Heart left ventricle (tissue), 16 donors: ENCODE measurements at regions not wholly inside any gene's neighbourhood (a gene's known extent, or its start where the extent isn't known, plus 50 kb on each side); places are given as distances from the start of the nearest gene placed in this dataset.

Experiments used
- ATAC-seq, 4 donors: fragments of 200-7000 bp; cut with Tn5 transposase; one replicate each; pipeline ENCODE4 v1.9.1; 2020 to 2022; ENCODE audit warnings: moderate library complexity in 4 of 4, mild to moderate bottlenecking in 3 of 4, moderate number of reproducible peaks in 1 of 4
- DNase-seq, 5 donors: peaks; one replicate each; pipeline ENCODE4 v3.0.0-alpha.2; 2020
- H3K27ac ChIP-seq, 12 donors: fragments of 200-600 bp; sonication (generic) in 4 of 12; one replicate each; pipeline versions ENCODE4 v1.5.0 to v1.8.0; 2016 to 2022; ENCODE audit warnings: mild to moderate bottlenecking in 2 of 12
- H3K27me3 ChIP-seq, 9 donors: fragments of 200-600 bp; sonication (generic) in 2 of 9; one replicate each; pipeline versions ENCODE4 v1.5.1 to v1.8.0; 2016 to 2022; ENCODE audit warnings: mild to moderate bottlenecking in 3 of 9
- H3K36me3 ChIP-seq, 9 donors: fragments of 200-600 bp; sonication (generic) in 2 of 9; one replicate each; pipeline versions ENCODE4 v1.5.0 to v1.8.0; 2018 to 2022; ENCODE audit warnings: mild to moderate bottlenecking in 2 of 9
- H3K4me1 ChIP-seq, 12 donors: fragments of 200-600 bp; sonication (generic) in 4 of 12; one replicate each; pipeline versions ENCODE4 v1.5.0 to v1.8.0; 2016 to 2022; ENCODE audit warnings: mild to moderate bottlenecking in 3 of 12
- H3K4me3 ChIP-seq, 12 donors: fragments of 200-600 bp; sonication (generic) in 4 of 12; one replicate each; pipeline versions ENCODE4 v1.5.0 to v1.8.0; 2017 to 2022; ENCODE audit warnings: mild to moderate bottlenecking in 9 of 12, moderate library complexity in 4 of 12
- H3K9me3 ChIP-seq, 12 donors: fragments of 200-600 bp; sonication (generic) in 4 of 12; one replicate each; pipeline versions ENCODE4 v1.5.0 to v1.8.0; 2016 to 2022; ENCODE audit warnings: mild to moderate bottlenecking in 1 of 12
- CTCF ChIP-seq, 12 donors: fragments of 200-600 bp; sonication (generic) in 4 of 12; IDR thresholded peaks; one replicate each; pipeline versions ENCODE4 v1.5.0 to v1.8.0; 2018 to 2022; ENCODE audit warnings: antibody characterized with exemption in 12 of 12, mild to moderate bottlenecking in 5 of 12
- POLR2A ChIP-seq, 2 donors: fragments of 450-650 bp; IDR thresholded peaks; one replicate each; pipeline ENCODE4 v1.6.1; 2017; ENCODE audit warnings: antibody characterized with exemption in 2 of 2, mild to moderate bottlenecking in 2 of 2, moderate library complexity in 2 of 2
- WGBS, 4 donors: extraction: QIAGEN DNeasy Blood & Tissue Kit in 2 of 4; methylation state at CpG; one replicate each; pipeline versions ENCODE4 v1.1.5 to v1.1.7; 2013 to 2018; 5-methylcytosine and 5-hydroxymethylcytosine counted together
- intact Hi-C, 10 donors: fragments of 100-400 bp; cut with DNase I; formaldehyde crosslinking; loops; one replicate each; pipeline versions ENCODE4 v1.11.1 to v1.14.2; 2022
- donor health status: ischemic (EF 13 %, LVEDD 7.1; RV severe dilation, severe dysfunction).
- donor health status: healthy with polysubstance abuse.
- donor health status: DM: no; HTN: yes; CAD: no.
- donor health status: DM: no; HTN: no; CAD: no.
- donor health status: ischemic (EF 25% LVEDD 6.9; RV normal size, moderate dysfunction).
- donor health status: ischemic (EF 25% LVEDD 5.7; RV mildly dilated, moderate dysfunction).
- donor health status: healthy.
- donor health status: DM: yes; HTN: yes; CAD: no.
- donor health status: ischemic (EF 35%, LVEDD 5.7; RV mildly dilated, moderate dysfunction).
- donor health status: nonischemic (EF 11% LVEDD 7.7; RV severe dilation, severe dysfunction).
- donor health status: DM: yes; HTN: yes; CAD: no.
- donor health status: PGD.
- donor health status: ischemic (EF 29% LVEDD 5.4; RV normal size, mild dysfunction).
- donor health status: nonischemic (EF 23%, LVEDD 6.1; RV moderate dilation, normal function).

GRCh38 chr4:17066236-17066635 lies 167.8 kb upstream of the LDB2 start:
- no peak for DNase-seq
- WGBS, 4 donors, result 38 to 68% (median 53%) methylated on average over 1 of the region's 1 CpG
- no peak overlapping the region for H3K4me3 ChIP-seq
- no peaks in the 10 kb centered on the region for H3K36me3 ChIP-seq
- peaks cover 0 to 4% (median 0%) of the 10 kb centered on the region in 12 donors for H3K4me1 ChIP-seq
- H3K27me3 ChIP-seq, result no peaks in the 10 kb centered on the region
- no peak for ATAC-seq
- intact Hi-C loops, result no loop called here
- TF ChIP-seq CTCF (IDR thresholded peaks at IDR 0.05), result no peak
- TF ChIP-seq POLR2A (IDR thresholded peaks at IDR 0.05), result no peak
- H3K9me3 ChIP-seq, result peaks cover 0 to 6% (median 0%) of the 10 kb centered on the region in 12 donors
- no peak overlapping the region for H3K27ac ChIP-seq

- no peak overlapping the region for H3K4me3 ChIP-seq
- WGBS, 4 donors, result 76 to 95% (median 82%) methylated on average over 2 of the region's 2 CpGs
- H3K36me3 ChIP-seq, result no peaks in the 10 kb centered on the region
- no peaks in the 10 kb centered on the region for H3K27me3 ChIP-seq
- intact Hi-C loops, result no loop called here
- DNase-seq (no peak), ATAC-seq (no peak)
- no peak overlapping the region for H3K27ac ChIP-seq
- peaks cover 0 to 4% (median 0%) of the 10 kb centered on the region in 12 donors for H3K4me1 ChIP-seq
- TF ChIP-seq POLR2A (IDR thresholded peaks at IDR 0.05) (no peak), CTCF (IDR thresholded peaks at IDR 0.05) (no peak)
- peaks cover 0 to 6% (median 0%) of the 10 kb centered on the region in 12 donors for H3K9me3 ChIP-seq
Measured at GRCh38 chr4:17065821-17066220, 167.4 kb upstream of the LDB2 start.

GRCh38 chr4:17064959-17065358 lies 166.5 kb upstream of the LDB2 start:
- Histone ChIP-seq H3K4me3 (no peak overlapping the region), H3K36me3 (no peaks in the 10 kb centered on the region), H3K4me1 (peaks cover 0 to 5% (median 0%) of the 10 kb centered on the region in 12 donors), H3K9me3 (no peaks in the 10 kb centered on the region), H3K27ac (no peak overlapping the region), H3K27me3 (no peaks in the 10 kb centered on the region)
- TF ChIP-seq POLR2A (IDR thresholded peaks at IDR 0.05) (no peak), CTCF (IDR thresholded peaks at IDR 0.05) (no peak)
- no peak for DNase-seq
- no peak for ATAC-seq
- intact Hi-C loops, result no loop called here
- WGBS, 4 donors, result 87 to 93% (median 91%) methylated on average over 4 of the region's 4 CpGs

GRCh38 chr4:17063888-17064287 lies 165.4 kb upstream of the LDB2 start:
- intact Hi-C loops, result no loop called here
- no peak for ATAC-seq
- Histone ChIP-seq H3K36me3 (no peaks in the 10 kb centered on the region), H3K27me3 (no peaks in the 10 kb centered on the region), H3K4me3 (no peak overlapping the region), H3K9me3 (no peaks in the 10 kb centered on the region), H3K4me1 (peaks cover 0 to 13% (median 0%) of the 10 kb centered on the region in 12 donors), H3K27ac (no peak overlapping the region)
- TF ChIP-seq CTCF (IDR thresholded peaks at IDR 0.05), result no peak
- TF ChIP-seq POLR2A (IDR thresholded peaks at IDR 0.05), result no peak
- 65 to 70% (median 68%) methylated on average over 3 of the region's 3 CpGs for WGBS, 4 donors
- no peak for DNase-seq
